ENCODE measurements at regions not wholly inside any gene's neighbourhood (a gene's known extent, or its start where the extent isn't known, plus 50 kb on each side); places are given as distances from the start of the nearest gene placed in this dataset.

DNA sequence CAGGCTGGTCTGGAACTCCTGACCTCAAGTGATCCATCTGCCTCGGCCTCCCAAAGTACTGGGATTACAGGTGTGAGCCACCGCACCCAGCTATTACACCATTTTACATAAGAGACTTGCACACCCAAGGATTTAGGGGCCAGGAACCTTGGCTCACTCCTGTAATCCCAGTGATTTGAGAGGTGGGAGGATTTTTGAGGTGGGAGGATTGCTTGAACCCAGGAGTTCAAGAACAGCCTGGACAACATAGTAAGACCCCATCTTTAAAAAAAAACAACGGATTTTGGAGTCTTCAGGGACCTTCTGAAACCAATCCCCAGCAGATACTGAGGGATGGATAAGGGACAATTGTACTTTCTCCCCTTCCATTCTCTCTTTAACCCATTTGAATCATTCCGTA lies 55.3 kb upstream of the PIM1 start:
- CTCF ChIA-PET, result interaction anchor here (0.6 kb wide), 1 partner anchor 97 kb away, joined by 3 read pairs; no protein-coding TSS in a partner anchor
- POLR2A ChIA-PET, result no interaction called here

DNA sequence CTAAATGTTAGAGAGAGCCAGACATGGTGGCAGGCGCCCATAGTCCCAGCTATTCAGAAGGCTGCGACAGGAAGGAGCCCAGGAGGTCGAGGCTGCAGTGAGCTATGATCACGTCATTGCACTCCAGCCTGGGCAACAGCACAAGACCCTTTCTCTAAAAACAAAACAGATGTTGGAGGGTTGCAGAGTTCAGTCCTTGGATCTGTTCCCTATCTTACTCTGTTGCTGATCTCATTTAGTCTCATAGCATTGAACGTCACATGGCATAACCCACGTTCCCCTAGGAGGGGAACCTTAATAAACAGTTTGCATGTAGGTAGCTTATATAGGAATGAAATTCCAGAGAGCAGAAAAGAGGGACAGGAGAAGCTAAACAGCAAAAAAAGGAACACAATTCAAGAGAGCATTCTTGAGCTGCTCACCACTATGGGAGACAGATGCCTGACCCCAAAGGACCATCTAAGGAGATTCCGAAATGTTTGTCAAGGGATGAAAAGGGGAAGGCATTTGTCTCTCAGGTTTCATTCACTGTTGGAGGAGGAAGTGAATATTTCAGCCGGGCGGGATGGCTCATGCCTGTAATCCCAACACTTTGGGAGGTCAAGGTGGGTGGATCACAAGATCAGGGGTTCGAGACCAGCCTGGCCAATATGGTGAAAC lies 54.6 kb upstream of the PIM1 start:
- H3K36me3 ChIP-seq (ENCODE audit: control insufficient read depth, insufficient read depth, low read length), result no peaks in the 10 kb centered on the region
- 0 out of 2 replicates have a peak, but pooled peaks have one; percentile 24 for ATAC-seq
- CTCF ChIA-PET, result interaction anchor here (0.7 kb wide), 1 partner anchor 9 kb away, joined by 6 read pairs; no protein-coding TSS in a partner anchor
- H3K9me3 ChIP-seq (ENCODE audit: control insufficient read depth, insufficient read depth, low read depth, low read length), result no peaks in the 10 kb centered on the region
- no TSS peak for BruUV-seq (replicated peaks)
- TF ChIP-seq SIN3A (IDR thresholded peaks at IDR 0.05; ENCODE audit: borderline replicate concordance, insufficient read depth, low read depth, low read length) (no peak), POLR2AphosphoS5 (IDR thresholded peaks at IDR 0.05; ENCODE audit: low read depth, low read length) (no peak), CTCF (IDR thresholded peaks at IDR 0.05) (no peak), TCF7L2 (IDR thresholded peaks at IDR 0.05; ENCODE audit: low read depth, low read length) (no peak)
- TF ChIP-seq, protein P1, sequence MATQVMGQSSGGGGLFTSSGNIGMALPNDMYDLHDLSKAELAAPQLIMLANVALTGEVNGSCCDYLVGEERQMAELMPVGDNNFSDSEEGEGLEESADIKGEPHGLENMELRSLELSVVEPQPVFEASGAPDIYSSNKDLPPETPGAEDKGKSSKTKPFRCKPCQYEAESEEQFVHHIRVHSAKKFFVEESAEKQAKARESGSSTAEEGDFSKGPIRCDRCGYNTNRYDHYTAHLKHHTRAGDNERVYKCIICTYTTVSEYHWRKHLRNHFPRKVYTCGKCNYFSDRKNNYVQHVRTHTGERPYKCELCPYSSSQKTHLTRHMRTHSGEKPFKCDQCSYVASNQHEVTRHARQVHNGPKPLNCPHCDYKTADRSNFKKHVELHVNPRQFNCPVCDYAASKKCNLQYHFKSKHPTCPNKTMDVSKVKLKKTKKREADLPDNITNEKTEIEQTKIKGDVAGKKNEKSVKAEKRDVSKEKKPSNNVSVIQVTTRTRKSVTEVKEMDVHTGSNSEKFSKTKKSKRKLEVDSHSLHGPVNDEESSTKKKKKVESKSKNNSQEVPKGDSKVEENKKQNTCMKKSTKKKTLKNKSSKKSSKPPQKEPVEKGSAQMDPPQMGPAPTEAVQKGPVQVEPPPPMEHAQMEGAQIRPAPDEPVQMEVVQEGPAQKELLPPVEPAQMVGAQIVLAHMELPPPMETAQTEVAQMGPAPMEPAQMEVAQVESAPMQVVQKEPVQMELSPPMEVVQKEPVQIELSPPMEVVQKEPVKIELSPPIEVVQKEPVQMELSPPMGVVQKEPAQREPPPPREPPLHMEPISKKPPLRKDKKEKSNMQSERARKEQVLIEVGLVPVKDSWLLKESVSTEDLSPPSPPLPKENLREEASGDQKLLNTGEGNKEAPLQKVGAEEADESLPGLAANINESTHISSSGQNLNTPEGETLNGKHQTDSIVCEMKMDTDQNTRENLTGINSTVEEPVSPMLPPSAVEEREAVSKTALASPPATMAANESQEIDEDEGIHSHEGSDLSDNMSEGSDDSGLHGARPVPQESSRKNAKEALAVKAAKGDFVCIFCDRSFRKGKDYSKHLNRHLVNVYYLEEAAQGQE (IDR thresholded peaks at IDR 0.05; ENCODE audit: insufficient read depth in 1 of 2, low read depth in 2 of 2, low read length in 1 of 2), result no peak
- in situ Hi-C loops (cut with HindIII; ENCODE audit: low pct_unique_long_range_greater_than_20kb, low sequenced_read_pairs) (no loop called here), intact Hi-C loops (cut with micrococcal nuclease; ENCODE audit: unreplicated experiment) (no loop called here)
- H3K27ac ChIP-seq (ENCODE audit: low read length), result peak overlapping the region; percentile 67; the same call in 1 of the 2 replicates
- peaks cover 23% of the 10 kb centered on the region for H3K4me1 ChIP-seq (ENCODE audit: control insufficient read depth, insufficient read depth, low read length)
- POLR2A ChIA-PET, result no interaction called here
- no peak overlapping the region for H3K4me3 ChIP-seq (ENCODE audit: low read depth in 2 of 2, low read length in 2 of 2)
- H3K27me3 ChIP-seq (ENCODE audit: control insufficient read depth, insufficient read depth, low read length), result no peaks in the 10 kb centered on the region
- DNase-seq (ENCODE audit: low read depth, low spot score), result no peak

More for the DNA sequence above, 55.3 kb upstream of the PIM1 start:
- BruUV-seq (replicated peaks), result no TSS peak
- Histone ChIP-seq H3K27ac (ENCODE audit: low read length) (peak overlapping the region; percentile 67; the same call in 1 of the 2 replicates), H3K36me3 (ENCODE audit: control insufficient read depth, insufficient read depth, low read length) (no peaks in the 10 kb centered on the region), H3K4me3 (ENCODE audit: low read depth in 2 of 2, low read length in 2 of 2) (no peak overlapping the region), H3K9me3 (ENCODE audit: control insufficient read depth, insufficient read depth, low read depth, low read length) (no peaks in the 10 kb centered on the region), H3K27me3 (ENCODE audit: control insufficient read depth, insufficient read depth, low read length) (no peaks in the 10 kb centered on the region), H3K4me1 (ENCODE audit: control insufficient read depth, insufficient read depth, low read length) (peaks cover 27% of the 10 kb centered on the region)
- TF ChIP-seq CTCF (IDR thresholded peaks at IDR 0.05), result no peak
- no peak for TF ChIP-seq POLR2AphosphoS5 (IDR thresholded peaks at IDR 0.05; ENCODE audit: low read depth, low read length)
- no peak for TF ChIP-seq TCF7L2 (IDR thresholded peaks at IDR 0.05; ENCODE audit: low read depth, low read length)
- TF ChIP-seq, protein P1 (IDR thresholded peaks at IDR 0.05; ENCODE audit: insufficient read depth in 1 of 2, low read depth in 2 of 2, low read length in 1 of 2), result no peak
- no peak for TF ChIP-seq SIN3A (IDR thresholded peaks at IDR 0.05; ENCODE audit: borderline replicate concordance, insufficient read depth, low read depth, low read length)
- in situ Hi-C loops (cut with HindIII; ENCODE audit: low pct_unique_long_range_greater_than_20kb, low sequenced_read_pairs), result no loop called here
- no peak for ATAC-seq
- no peak for DNase-seq (ENCODE audit: low read depth, low spot score)
- intact Hi-C loops (cut with micrococcal nuclease; ENCODE audit: unreplicated experiment), result no loop called here

Measured in Panc1 (cell line).